ENCODE measurements at regions not wholly inside any gene's neighbourhood (a gene's known extent, or its start where the extent isn't known, plus 50 kb on each side); places are given as distances from the start of the nearest gene placed in this dataset.

DNA sequence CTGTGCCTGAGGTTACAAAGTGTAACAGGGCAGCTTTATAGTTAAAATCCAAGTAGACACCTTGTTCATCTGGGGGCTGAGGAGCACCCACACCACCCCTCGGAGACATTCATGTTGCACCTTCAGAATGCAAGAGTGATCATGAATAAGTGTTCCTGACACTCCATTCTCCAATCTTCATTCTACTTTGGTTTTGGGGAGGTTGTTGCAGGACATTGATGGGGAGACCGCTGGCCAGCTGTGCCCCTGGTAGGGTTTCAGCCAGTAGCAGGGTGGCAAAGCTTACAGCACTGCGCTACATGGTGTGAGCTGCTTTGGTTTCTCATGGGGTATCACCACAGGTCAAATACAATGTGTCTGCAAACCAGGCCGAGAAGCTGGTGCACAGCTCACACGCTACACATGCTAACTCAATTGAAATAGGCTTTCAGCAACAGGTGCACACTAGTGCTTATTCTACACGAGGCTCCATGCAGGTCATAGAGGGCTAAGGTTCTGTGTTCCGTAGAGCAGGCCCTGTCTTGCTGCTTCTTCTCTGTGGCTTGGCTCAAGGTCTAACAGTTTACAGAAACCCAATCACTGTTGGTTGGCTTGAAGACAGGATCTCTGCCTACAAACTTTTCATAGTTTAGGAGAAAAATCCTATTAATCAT, 317.4 kb upstream of the ZNF32 start:
- no peak for DNase-seq

DNA sequence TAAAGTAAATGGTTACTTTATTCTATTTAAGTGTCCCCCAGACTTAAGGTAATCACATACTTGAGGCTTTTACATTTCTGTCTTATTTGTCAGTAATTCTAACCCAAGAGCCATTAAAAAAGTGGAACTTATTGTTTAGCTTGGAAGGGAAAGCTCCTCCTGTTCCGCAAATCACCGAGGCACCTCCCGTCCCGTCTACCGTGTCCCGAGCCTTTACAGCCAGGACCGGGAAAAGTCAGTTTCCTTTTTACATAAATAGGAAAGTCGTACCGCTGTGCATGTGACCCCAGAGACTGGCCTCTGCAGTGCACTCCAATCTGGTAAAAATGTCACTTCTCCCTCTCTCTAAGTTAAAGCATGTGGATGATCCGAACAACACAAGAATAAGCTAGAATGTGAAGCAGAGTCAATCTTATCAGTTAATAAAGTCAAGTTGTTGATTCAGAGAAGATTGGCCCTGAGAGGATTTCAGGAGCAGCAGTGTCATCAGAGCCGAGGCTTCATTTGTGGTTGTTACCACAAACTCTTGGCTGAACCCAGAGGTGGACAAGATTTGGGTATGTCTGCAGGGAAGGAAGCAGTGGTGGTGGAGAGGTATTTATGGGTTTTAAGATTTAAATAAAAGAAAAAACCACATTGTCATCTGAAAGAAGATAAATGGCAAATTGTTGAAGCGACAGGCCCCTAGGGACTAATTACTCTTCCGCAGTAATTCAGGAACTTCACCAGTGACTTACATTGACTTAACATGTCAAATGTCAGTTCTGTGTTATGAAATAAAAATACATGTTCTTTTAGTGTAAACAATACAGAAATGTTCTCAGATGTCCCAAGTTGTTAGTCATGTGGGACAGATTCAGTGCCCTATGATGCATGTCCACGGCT, 316.6 kb upstream of the ZNF32 start:
- no peak for DNase-seq

DNA sequence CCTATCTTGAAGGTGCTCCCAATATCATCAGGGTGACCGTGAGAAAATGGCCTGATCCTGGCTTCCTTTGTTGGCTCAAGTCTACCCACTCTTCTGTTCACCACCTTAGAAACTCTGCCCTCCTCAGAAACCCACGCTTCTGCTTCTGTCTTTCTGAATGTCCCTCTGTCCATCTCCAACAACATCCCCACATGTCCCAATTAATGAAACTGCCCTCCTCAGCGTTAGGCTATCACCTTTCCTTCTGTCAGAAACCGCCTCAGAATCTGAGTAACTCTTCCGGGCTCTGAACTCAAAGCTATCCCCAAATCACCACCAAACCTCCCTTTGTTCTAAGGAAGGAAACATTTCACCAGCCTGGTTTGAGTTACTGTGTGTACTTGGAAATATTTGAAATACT, 315.8 kb upstream of the ZNF32 start:
- no peak for DNase-seq

DNA sequence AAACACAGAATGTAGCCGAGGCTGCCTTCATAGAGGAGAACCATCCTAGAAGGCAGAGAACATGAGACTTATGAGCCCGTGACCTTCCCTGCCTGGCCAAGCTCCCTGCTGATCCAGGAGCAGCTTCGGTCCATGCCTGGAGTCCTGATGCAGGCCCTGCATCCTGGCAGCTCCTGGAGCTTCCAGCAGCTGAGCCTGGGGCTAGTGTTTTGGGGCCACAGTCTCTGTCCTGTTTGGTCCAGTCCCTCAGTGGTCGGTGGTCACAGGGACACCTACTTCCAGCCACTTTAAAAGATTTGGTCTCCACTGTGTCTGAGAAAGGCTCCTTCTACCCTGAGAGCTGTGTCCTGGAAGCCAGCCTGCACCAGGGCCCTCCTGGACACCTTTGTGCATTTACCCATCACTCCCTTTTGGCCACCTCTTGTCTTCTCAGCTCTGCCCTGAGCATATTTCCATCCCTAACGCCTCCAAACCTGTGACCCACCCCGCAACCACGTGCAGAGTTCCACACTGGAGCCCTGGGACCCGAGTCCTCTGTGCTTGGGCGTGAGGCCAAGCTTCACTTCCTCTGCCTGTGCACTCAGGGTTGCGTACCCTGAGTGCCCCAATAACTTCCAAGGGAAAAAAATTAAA, 315.2 kb upstream of the ZNF32 start:
- no peak for DNase-seq

DNA sequence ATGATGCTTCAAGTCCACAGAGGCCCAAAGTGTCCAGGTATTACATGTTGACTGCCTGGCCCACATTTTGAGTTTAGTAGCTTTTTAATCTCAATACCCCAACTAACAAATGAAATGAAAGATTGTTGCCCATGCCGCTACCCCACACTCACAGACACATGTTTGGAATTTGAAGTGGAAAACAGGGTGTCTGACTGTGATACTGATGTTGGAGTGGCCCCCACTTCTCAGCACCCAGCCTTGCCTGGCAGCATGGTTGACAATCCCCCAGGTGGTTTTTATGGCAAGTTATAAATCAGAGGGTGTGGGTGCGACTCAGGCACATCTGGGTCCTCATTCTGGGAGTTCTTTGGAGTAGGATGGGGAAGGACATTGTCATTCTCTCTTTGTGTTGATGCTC, 314.7 kb upstream of the ZNF32 start:
- no peak for DNase-seq

DNA sequence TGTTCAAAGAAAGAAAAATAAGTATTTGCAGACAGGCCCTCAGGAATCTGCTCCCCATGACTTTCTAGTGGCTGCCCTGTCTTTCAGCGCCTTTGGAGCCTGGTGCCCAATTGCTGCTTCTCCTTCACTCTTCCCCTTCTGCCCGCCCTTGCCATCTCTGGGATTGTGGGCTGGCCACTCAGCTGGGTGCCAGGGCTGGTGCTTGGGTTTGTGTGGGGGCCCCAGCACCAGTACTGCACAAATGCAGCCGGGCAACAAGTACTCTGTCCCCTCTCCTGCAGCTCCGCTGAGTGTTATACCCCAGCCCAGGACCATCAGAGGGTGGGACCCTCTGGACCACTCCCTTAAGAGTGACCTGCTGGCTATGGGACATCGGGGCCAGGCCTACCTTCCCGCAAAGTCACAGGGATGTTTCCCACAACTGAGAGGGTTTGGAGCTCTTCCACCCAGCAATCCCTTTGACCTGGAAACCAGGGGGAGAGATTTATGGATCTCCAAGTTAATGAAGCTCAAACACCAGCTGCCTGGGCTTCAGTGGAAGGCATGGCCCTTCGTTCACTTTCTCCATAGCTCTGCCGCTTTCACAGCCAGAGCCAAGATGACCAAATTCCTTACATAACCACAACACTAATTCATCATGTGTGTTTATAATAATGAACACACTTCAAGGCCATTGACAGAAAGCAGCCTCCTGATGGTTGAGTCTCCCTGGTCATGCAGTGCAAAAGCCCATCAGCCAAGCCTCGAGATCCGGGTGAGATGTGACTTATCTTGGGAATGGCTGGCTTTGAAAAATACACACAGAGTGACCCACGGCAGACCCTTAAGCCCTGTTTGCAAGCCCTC, 313.9 kb upstream of the ZNF32 start:
- no peak for DNase-seq

DNA sequence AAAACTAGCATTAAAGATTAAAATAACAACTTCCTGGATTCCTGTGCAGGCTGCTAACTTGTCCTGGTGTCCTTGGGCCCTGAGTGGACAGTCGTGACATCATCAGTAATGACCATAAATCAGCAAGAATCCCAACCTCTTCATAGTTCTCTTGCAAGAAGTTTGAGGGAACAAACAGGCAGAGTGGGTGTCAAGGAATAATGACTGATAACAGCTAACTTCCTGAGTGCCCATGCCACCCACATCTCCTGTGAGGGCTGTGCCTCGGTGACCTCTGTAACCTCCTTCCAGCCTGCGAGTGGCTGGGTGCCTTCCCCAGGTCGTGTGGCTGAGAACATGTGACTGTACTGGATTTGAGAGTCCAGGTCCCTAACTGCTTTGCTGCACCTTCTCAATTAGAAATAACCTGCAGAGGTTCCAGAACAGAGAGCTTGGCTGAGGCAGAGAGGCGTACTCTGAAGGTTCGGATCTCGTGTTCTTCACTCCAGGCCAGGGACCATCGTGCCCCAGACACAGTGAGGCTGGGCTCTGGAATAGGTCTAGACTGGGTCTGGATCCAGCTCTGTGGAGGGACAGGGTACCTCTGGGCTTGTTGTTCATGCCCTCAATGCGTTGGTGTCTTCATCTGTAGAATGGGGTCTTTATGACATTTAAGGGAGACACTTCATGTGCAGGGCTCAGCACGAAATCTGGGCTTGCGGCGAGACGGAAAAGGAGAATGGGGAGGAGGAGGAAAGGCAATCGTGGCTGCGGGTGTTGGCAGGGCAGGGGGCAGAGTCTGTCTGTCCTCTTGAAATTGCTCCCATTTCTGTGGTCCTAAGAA, 313.1 kb upstream of the ZNF32 start:
- no peak for DNase-seq

DNA sequence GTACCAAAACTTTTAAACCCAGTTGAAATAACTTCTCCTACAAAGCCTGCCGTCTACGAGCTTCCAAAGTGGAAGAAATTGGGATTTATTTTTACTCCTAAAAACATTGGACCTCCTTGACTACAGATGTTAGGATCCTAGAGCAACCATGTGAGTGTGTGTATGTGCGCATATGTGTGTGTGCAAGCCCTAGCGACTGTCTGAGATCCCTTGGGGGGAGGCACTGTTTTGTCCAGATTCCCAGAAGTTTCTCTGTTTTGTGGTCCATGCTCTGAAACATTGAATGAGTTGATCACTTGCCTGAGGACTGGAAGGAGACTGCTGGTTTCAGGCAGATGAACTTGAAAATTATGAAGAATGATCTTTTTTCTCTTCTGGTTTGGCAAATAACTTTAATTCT, 312.3 kb upstream of the ZNF32 start:
- no peak for DNase-seq

DNA sequence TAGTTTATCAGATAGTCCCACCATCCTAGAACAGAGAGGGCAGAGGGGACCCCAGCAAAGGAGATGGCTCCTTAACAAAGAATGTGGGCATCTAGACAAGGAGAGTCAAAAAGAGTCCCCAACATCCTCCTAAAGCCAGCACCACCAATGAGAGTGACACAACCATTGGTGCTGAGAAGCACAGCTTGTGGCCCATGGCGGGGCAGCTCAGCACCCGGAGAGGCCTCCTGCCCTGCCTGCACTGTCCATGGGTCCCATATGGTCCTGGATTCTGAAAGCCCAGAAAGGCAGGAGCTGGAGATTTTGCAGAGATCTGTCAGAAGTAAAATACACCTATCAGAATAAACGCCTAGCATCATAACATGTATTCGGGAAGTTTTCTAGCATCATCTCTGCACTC, 311.8 kb upstream of the ZNF32 start:
- DNase-seq = no peak

DNA sequence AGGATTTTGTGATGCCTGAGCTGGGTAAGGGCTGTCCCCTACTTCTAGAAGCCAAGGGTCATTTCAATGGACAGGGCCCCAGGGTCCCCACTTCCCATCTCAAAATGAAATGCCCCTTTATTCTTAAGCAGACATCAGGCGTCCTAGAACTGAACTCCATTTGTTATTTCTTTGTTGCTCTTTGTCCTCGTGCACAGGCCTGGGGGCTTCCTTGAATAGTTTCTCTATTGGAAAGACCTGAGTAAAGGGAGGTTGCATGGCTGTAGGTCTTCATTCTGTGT, 311.4 kb upstream of the ZNF32 start:
- no peak for DNase-seq

DNA sequence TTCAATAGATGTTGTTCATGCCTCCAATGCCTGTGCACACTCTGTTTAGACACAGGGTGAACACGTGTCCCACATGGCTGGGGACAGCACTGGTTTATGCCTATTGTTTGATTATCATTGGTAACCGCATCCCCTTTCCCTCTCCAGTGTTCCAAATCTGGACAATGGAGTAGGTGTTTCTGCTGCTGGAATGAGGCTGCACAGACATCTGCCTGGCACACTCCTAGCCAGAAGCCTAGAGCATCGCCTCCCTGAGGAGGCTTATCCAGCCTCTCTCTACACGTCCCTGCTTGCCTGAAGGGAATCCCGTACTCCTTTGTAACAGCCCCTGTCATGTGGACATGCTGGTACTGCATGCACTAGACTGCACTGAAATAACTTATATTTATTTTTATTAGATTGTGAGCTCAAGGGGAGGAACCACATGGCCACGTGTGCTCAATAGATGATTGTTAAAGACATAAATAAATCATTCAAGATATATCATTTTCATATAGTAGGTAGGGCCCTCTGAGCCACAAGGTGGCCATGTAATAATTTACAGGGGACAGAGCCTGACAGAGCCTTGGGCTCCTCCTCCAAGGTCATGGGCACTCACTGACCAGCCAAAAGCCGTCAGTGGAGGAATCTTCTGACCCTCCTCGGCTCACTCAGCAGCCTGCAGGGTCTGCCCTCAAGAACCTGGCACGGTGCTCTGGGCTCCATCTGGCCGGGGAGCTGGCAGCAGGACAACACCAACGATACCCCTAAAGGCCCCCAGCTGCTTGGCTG, 310.9 kb upstream of the ZNF32 start:
- DNase-seq = no peak

DNA sequence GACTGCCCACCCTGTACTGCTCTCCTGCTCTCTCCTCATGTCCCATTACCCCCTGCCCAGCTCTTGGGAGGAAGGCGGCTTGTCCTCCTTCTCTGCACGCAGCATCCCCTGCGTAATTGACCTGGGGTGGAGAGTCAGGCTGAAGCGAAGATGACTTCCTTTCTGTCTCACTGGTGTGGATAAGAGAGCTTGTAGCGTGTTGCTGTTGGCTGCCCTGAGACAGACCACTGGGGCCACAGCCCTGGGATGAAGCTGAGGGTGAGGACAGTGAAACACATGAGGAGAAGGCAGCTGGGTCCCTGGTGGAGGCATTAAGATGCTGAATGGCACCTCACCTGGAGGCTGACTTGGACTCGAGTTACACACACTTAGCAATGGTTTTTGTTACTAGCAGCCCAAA, 310.3 kb upstream of the ZNF32 start:
- no peak for DNase-seq

DNA sequence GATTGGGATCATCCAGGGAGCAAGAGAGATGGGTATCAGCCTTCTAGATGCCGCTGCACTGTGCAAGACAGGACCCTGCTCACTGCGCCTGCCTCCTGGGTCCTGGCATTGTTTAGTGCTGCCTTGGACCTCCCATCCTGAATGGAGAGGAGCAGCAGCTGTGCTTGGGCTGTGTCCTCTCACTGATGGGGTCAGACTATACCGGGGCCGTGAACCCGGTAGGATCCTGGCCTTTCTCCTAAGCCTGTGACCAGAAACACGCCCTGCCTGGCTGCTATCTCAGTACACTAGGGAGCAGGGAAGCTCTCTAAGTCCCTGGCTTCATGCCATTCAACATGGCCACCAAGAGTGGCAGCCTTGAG, 309.4 kb upstream of the ZNF32 start:
- no peak for DNase-seq

DNA sequence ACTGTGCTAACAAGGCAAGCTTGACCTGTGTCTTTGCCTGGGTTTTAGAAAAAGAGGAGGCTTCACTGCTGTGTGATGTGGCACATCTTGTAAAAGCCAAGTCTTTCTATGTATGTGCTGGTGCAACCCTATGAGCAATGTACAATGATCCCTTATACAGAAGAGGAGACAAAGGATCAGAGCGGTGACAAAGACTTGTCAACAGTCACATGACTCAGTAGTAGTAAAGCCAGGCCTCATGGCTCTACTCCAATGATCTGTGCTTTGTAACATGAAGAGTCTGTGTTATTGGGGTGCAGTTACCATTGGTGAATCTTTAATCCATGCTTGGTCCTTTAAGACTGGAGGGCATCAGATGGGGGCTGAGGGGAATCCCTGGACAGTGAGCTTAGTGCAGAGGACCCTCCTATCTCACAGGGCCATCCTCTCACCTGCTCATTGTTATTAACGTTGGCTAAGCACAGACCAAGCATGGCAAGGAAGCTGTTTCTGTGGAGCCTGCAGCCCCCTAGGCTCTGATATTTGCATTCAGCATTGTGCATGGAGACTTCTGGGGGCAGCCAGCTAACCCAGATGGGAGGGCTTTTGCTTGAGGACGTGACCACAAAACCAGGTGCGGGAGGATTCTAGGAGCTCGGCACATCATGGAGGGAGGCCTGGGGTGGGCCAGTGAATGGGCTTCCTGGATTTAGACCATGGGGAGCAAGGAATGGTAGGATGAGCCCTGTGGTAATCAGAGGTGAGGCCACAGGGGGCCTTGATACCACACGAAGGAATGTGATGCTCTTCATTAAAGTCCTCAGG, 308.8 kb upstream of the ZNF32 start:
- DNase-seq = no peak

DNA sequence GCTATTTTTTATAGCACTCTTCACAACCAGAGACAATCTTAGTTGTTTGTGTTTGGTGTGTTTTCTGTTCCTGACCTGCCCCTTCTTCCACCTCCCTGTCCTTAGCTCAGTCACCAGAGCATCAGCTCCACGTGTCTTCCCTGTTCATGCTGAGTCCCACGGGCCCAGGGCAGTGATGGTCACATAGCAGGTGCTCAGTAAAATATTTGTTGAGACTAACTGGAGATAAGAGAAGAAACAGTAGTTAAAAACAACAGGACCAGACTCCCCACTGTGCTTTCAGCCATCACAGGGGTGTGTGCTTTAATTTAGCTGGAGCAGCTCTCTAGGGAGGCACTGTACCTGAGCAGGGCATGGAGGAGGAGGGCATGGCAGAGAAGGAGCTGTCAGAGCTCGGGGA, 307.3 kb upstream of the ZNF32 start:
- no peak for DNase-seq

DNA sequence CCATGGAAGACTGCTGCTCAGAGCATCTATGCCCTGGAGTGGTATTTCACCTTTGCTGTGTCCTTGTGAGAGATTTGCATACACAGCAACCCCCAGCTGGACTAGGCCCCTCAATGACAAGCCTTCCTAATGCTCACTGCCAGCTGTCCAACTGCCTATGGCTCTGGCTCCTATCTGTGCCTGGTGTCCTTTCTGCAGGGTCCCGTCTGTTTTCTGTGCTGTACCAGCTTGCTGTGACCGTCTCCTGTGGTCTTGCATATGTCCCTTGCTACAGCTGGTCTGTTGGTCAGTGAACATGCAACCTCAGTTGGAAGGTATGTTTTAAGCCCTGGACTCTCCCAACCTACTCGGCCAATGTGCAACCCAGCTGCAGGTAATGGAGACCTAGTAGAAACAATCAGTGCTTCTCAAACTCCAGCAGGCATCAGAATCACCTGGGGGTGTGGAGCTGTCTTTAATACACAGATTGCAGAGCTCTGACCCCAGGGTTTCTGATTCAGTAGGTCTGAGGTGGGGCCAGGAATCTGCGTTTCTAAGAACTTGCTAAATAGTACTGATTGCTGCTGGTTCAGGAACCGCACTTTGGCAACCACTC, 306.4 kb upstream of the ZNF32 start:
- DNase-seq = no peak

DNA sequence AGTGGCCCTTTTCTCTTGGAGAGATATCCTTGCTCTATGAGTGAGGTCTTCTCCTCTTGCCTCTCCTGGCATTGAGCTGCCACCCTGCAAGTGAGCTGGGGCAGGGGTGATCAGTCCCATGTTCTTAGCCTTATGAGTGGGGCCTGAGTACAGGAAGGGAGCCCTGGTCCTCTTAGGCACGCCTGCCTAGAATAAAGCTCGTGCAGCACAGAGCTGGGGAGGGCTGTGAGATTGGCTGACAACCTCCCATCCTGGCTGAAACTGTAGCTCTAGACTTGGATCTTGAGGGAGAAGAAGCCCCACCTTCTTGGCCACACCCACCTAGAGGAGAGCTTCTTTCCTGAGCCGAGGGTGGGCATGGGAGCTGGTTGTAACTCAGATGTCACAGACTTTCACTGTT, 305.0 kb upstream of the ZNF32 start:
- DNase-seq = no peak

DNA sequence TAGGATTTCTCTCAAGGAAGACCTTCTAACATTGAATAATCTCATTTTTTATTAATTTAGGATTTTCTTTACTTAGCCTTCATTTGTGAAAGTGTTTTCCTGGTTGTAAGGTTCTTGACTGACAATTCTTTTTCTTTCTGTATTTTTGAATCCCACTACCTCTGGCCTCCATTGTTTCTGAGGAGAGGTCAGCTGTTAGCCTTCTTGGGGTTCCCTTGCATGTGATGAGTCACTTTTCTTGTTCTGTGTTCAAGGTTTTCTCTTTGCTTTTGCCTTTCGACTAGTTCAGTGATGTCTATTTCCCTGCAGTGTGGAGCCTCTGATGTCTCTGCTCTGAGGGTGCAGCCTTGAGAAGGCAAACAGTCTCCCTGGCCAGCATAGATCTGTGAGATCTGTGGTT, 304.1 kb upstream of the ZNF32 start:
- no peak for DNase-seq

DNA sequence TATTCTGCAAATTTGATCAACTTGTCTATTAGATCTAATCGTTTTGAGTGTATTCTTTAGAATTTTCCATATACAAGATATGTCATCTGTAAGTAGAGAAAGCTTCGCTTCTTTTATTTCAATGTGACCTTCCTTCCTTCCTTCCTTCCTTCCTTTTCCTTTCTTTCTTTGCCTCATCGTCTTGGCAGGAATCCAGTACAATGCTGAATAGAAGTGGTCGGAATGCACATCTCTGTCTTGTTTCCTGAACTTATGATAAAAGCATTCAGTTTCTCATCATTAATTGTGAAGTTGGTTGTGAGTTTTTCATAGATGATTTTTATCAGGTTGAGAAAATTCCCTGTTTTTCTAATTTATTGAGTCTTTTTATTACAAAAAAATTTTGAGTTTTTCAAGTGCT, 300.7 kb upstream of the ZNF32 start:
- no peak for DNase-seq

DNA sequence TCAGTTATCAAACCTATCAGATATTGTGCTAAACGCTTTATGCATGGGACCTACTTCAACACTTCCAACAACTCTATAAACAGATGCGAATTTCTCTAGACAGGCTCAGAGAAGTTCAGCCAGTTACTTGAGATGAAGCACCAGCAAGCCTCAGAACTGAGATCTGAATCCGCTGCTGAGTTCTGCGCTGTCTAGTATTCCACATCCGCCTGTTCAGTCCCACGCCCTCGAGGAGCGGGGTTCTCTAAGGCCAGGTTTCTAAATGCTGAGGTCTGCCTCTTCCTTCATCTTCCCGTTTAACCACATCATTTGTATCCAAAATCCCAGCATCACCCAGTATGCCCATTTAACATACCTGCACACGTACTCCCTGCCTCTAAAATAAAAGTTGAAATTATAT, 297.8 kb upstream of the ZNF32 start:
- peak; percentile 4 for DNase-seq

DNA sequence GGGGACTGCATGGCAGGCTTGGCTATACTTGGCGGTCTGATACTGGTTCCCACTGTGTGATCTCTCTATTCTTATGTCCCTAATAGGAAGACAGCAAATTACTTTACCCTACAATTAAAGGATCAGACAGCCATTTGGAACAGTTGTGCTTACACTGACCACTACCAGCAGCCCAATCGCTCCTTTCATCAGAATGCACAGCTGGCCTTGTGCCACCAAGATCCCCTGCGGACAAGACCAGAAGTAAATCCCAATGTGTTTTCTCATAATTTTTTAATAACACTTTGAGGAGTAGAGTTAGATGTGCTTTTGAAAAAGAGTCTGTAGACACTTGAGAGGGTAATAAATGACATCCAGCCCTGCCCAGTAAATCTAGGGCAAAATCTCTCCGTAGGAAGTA, 297.2 kb upstream of the ZNF32 start:
- DNase-seq = no peak

Measured in right hindlimb (tissue), 1 donor.